ENCODE measurements at regions not wholly inside any gene's neighbourhood (a gene's known extent, or its start where the extent isn't known, plus 50 kb on each side); places are given as distances from the start of the nearest gene placed in this dataset.
A peak's percentile ranks its signal among the peaks of the same experiment; 100 is the strongest.

DNA sequence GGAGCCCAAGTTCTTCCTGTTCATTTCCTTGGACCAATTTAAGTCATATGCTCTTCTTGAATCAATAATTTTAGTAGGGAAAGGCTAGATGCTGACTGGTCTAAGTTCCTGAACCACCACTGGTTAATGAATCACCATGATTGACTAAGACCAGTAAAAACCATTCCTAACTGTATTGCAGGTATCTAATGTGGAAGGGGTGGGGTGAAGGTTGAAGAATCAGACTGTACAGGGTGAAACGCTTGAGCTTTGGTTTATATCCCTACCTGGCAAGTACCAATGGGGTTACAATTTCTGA lies 100.1 kb downstream of the DYRK2 start:
- peak; percentile 8 for DNase-seq (ENCODE audit: unreplicated experiment)
- H3K4me1 Mint-ChIP-seq (ENCODE audit: insufficient read depth, unreplicated experiment), result peaks cover 15% of the 10 kb centered on the region
- H3K36me3 Mint-ChIP-seq (ENCODE audit: insufficient read depth, unreplicated experiment), result no peaks in the 10 kb centered on the region
- TF ChIP-seq, protein P1, sequence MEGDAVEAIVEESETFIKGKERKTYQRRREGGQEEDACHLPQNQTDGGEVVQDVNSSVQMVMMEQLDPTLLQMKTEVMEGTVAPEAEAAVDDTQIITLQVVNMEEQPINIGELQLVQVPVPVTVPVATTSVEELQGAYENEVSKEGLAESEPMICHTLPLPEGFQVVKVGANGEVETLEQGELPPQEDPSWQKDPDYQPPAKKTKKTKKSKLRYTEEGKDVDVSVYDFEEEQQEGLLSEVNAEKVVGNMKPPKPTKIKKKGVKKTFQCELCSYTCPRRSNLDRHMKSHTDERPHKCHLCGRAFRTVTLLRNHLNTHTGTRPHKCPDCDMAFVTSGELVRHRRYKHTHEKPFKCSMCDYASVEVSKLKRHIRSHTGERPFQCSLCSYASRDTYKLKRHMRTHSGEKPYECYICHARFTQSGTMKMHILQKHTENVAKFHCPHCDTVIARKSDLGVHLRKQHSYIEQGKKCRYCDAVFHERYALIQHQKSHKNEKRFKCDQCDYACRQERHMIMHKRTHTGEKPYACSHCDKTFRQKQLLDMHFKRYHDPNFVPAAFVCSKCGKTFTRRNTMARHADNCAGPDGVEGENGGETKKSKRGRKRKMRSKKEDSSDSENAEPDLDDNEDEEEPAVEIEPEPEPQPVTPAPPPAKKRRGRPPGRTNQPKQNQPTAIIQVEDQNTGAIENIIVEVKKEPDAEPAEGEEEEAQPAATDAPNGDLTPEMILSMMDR (IDR thresholded peaks at IDR 0.05; ENCODE audit: unreplicated experiment), result no peak
- H3K27me3 Mint-ChIP-seq (ENCODE audit: insufficient read depth, unreplicated experiment), result no peaks in the 10 kb centered on the region
- POLR2A ChIA-PET, result no interaction called here
- no peak overlapping the region for H3K27ac Mint-ChIP-seq (ENCODE audit: low read depth, unreplicated experiment)
- BruUV-seq (replicated peaks), result no TSS peak
- no peaks in the 10 kb centered on the region for H3K9me3 Mint-ChIP-seq (ENCODE audit: unreplicated experiment)
- H3K4me3 Mint-ChIP-seq (ENCODE audit: unreplicated experiment), result no peak overlapping the region
- intact Hi-C loops (cut with micrococcal nuclease), result no loop called here
- CTCF ChIA-PET, result no interaction called here

- BruUV-seq (replicated peaks), result no TSS peak
- ChIA-PET POLR2A (no interaction called here), CTCF (interaction anchor here (1.6 kb wide), 1 partner anchor 103 kb away, joined by 5 read pairs; the partner anchor contains the start of gene DYRK2)
- Mint-ChIP-seq H3K36me3 (ENCODE audit: insufficient read depth, unreplicated experiment) (no peaks in the 10 kb centered on the region), H3K27ac (ENCODE audit: low read depth, unreplicated experiment) (no peak overlapping the region), H3K4me1 (ENCODE audit: insufficient read depth, unreplicated experiment) (peaks cover 15% of the 10 kb centered on the region), H3K9me3 (ENCODE audit: unreplicated experiment) (no peaks in the 10 kb centered on the region), H3K27me3 (ENCODE audit: insufficient read depth, unreplicated experiment) (no peaks in the 10 kb centered on the region), H3K4me3 (ENCODE audit: unreplicated experiment) (no peak overlapping the region)
- no peak for DNase-seq (ENCODE audit: unreplicated experiment)
- intact Hi-C loops (cut with micrococcal nuclease), result no loop called here
- TF ChIP-seq, protein P1 (IDR thresholded peaks at IDR 0.05; ENCODE audit: unreplicated experiment), result no peak
Measured at GRCh38 chr12:67750513-67751183, 102.1 kb downstream of the DYRK2 start.

DNA sequence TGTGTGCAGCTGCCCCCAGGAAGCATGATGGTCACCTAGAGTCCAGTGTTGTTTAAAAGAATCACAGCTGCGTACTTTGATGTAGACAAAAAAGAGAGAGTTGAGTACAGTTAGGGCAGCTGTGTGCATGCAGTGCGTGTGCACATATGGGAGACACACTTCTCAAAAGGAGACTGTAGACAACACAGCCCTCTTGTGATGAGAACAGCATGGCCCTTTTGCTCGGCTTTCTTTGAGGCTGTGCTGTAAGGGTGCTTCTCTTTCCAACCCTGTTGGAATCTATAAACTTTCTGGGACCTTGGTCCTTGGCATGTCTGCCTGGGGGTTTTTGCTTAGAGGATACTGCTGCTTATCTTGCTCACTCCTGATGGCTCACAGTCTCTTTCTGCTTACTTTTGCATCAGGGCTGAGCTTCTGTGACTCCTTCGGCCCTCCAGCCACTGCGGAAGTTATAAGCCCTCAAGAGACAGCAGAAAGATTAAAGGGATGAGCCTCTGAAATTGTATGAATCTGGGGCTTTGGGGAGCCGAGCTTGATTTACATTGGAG lies 102.9 kb downstream of the DYRK2 start:
- Mint-ChIP-seq H3K27ac (ENCODE audit: low read depth, unreplicated experiment) (no peak overlapping the region), H3K4me3 (ENCODE audit: unreplicated experiment) (no peak overlapping the region), H3K27me3 (ENCODE audit: insufficient read depth, unreplicated experiment) (no peaks in the 10 kb centered on the region), H3K4me1 (ENCODE audit: insufficient read depth, unreplicated experiment) (peaks cover 15% of the 10 kb centered on the region), H3K36me3 (ENCODE audit: insufficient read depth, unreplicated experiment) (no peaks in the 10 kb centered on the region), H3K9me3 (ENCODE audit: unreplicated experiment) (no peaks in the 10 kb centered on the region)
- intact Hi-C loops (cut with micrococcal nuclease), result no loop called here
- BruUV-seq (replicated peaks), result no TSS peak
- TF ChIP-seq, protein P1 (IDR thresholded peaks at IDR 0.05; ENCODE audit: unreplicated experiment), result no peak
- POLR2A ChIA-PET, result no interaction called here
- no peak for DNase-seq (ENCODE audit: unreplicated experiment)
- CTCF ChIA-PET, result interaction anchor here (0.7 kb wide), 1 partner anchor 141 kb away, joined by 4 read pairs; no protein-coding TSS in a partner anchor

- Mint-ChIP-seq H3K4me1 (ENCODE audit: insufficient read depth, unreplicated experiment) (peaks cover 15% of the 10 kb centered on the region), H3K9me3 (ENCODE audit: unreplicated experiment) (no peaks in the 10 kb centered on the region), H3K4me3 (ENCODE audit: unreplicated experiment) (no peak overlapping the region), H3K27ac (ENCODE audit: low read depth, unreplicated experiment) (no peak overlapping the region), H3K36me3 (ENCODE audit: insufficient read depth, unreplicated experiment) (no peaks in the 10 kb centered on the region), H3K27me3 (ENCODE audit: insufficient read depth, unreplicated experiment) (no peaks in the 10 kb centered on the region)
- no peak for DNase-seq (ENCODE audit: unreplicated experiment)
- ChIA-PET POLR2A (no interaction called here), CTCF (no interaction called here)
- BruUV-seq (replicated peaks), result no TSS peak
- intact Hi-C loops (cut with micrococcal nuclease), result no loop called here
- TF ChIP-seq, protein P1 (IDR thresholded peaks at IDR 0.05; ENCODE audit: unreplicated experiment), result no peak
Measured at GRCh38 chr12:67752226-67752732, 103.7 kb downstream of the DYRK2 start.
